Esophagus muscularis mucosa (tissue), 4 donors: ENCODE measurements at regions not wholly inside any gene's neighbourhood (a gene's known extent, or its start where the extent isn't known, plus 50 kb on each side); places are given as distances from the start of the nearest gene placed in this dataset.

ENCODE experiments used
- DNase-seq: peaks from one replicate; pipeline ENCODE4 v3.0.0-alpha.2; 2017; ENCODE audit errors: extremely low spot score
- H3K27ac ChIP-seq, 4 donors: fragments of 200-600 bp; sonication (generic); replicated peaks in 1 of 4; 1 replicate in 3 of 4; 2 replicates in 1 of 4; pipeline ENCODE4 v1.5.1; 2016 to 2019; ENCODE audit warnings: mild to moderate bottlenecking in 1 of 4
- H3K27me3 ChIP-seq, 4 donors: fragments of 200-600 bp; sonication (generic); one replicate each; pipeline versions ENCODE4 v1.5.1 to v1.6.0; 2016 to 2019
- H3K36me3 ChIP-seq, 4 donors: fragments of 200-600 bp; sonication (generic); one replicate each; pipeline ENCODE4 v1.5.1; 2016 to 2019
- H3K4me1 ChIP-seq, 4 donors: fragments of 200-600 bp; sonication (generic); one replicate each; pipeline ENCODE4 v1.5.1; 2016 to 2019
- H3K4me3 ChIP-seq, 4 donors: fragments of 200-600 bp; sonication (generic); 1 replicate in 2 of 4; 2 replicates in 2 of 4; pipeline ENCODE4 v1.5.1; 2016 to 2019; ENCODE audit warnings: mild to moderate bottlenecking in 4 of 4, moderate library complexity in 1 of 4
- H3K9me3 ChIP-seq, 4 donors: fragments of 200-600 bp; sonication (generic); 1 replicate in 3 of 4; 2 replicates in 1 of 4; pipeline ENCODE4 v1.5.1; 2016 to 2019
- EP300 ChIP-seq: sonication (generic); formaldehyde crosslinking; IDR thresholded peaks from one replicate; pipeline ENCODE4 v1.6.1; 2017; ENCODE audit warnings: antibody characterized with exemption
- POLR2A ChIP-seq: fragments of 450-650 bp; IDR thresholded peaks from one replicate; pipeline ENCODE4 v1.6.1; 2017; ENCODE audit warnings: antibody characterized with exemption, moderate library complexity, mild to moderate bottlenecking, low read depth
- POLR2AphosphoS5 ChIP-seq, 2 donors: sonication (generic); formaldehyde crosslinking; IDR thresholded peaks; one replicate each; pipeline ENCODE4 v1.6.1; 2017; ENCODE audit warnings: antibody characterized with exemption in 2 of 2
- WGBS: methylation state at CpG from one replicate; pipeline ENCODE4 v1.1.5; 2018; 5-methylcytosine and 5-hydroxymethylcytosine counted together
- intact Hi-C: fragments of 100-400 bp; cut with DNase I; formaldehyde crosslinking; loops from one replicate; pipeline ENCODE4 v1.15.1; 2023
- TF ChIP-seq, protein P1 (sequence below), 3 experiments: fragments of 200-600 bp in 2 of 3; fragments of 450-650 bp in 1 of 3; sonication (generic) in 2 of 3; IDR thresholded peaks; one replicate each; pipeline ENCODE4 v1.5.1; 2017 to 2019; ENCODE audit warnings: antibody characterized with exemption in 3 of 3, mild to moderate bottlenecking in 2 of 3, moderate library complexity in 1 of 3

- H3K4me3 ChIP-seq = no peak overlapping the region
- DNase-seq = no peak
- H3K27ac ChIP-seq = no peak overlapping the region
- intact Hi-C loops = no loop called here
- H3K4me1 ChIP-seq = no peaks in the 10 kb centered on the region
- H3K36me3 ChIP-seq = no peaks in the 10 kb centered on the region
- no peak for TF ChIP-seq POLR2AphosphoS5 (IDR thresholded peaks at IDR 0.05)
- no peak for TF ChIP-seq POLR2A
- no peak for TF ChIP-seq EP300
- TF ChIP-seq, protein P1, sequence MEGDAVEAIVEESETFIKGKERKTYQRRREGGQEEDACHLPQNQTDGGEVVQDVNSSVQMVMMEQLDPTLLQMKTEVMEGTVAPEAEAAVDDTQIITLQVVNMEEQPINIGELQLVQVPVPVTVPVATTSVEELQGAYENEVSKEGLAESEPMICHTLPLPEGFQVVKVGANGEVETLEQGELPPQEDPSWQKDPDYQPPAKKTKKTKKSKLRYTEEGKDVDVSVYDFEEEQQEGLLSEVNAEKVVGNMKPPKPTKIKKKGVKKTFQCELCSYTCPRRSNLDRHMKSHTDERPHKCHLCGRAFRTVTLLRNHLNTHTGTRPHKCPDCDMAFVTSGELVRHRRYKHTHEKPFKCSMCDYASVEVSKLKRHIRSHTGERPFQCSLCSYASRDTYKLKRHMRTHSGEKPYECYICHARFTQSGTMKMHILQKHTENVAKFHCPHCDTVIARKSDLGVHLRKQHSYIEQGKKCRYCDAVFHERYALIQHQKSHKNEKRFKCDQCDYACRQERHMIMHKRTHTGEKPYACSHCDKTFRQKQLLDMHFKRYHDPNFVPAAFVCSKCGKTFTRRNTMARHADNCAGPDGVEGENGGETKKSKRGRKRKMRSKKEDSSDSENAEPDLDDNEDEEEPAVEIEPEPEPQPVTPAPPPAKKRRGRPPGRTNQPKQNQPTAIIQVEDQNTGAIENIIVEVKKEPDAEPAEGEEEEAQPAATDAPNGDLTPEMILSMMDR (IDR thresholded peaks at IDR 0.05) = no peak
- H3K9me3 ChIP-seq = no peaks in the 10 kb centered on the region
- H3K27me3 ChIP-seq = no peaks in the 10 kb centered on the region
Measured at GRCh38 chr10:88089498-88089897, 226.1 kb downstream of the PTEN start.

GRCh38 chr10:88090568-88091214, 227.3 kb downstream of the PTEN start:
- Histone ChIP-seq H3K4me1 (peaks cover 0 to 9% (median 7%) of the 10 kb centered on the region in 4 donors), H3K4me3 (no peak overlapping the region), H3K9me3 (no peaks in the 10 kb centered on the region), H3K27ac (no peak overlapping the region), H3K27me3 (no peaks in the 10 kb centered on the region), H3K36me3 (no peaks in the 10 kb centered on the region)
- TF ChIP-seq EP300 = no peak
- TF ChIP-seq, protein P1 (IDR thresholded peaks at IDR 0.05) = no peak
- no peak for TF ChIP-seq POLR2A
- TF ChIP-seq POLR2AphosphoS5 (IDR thresholded peaks at IDR 0.05) = no peak
- intact Hi-C loops = no loop called here
- DNase-seq = no peak
- WGBS = 92% methylated on average over 7 of the region's 7 CpGs

- H3K36me3 ChIP-seq = no peaks in the 10 kb centered on the region
- no peaks in the 10 kb centered on the region for H3K27me3 ChIP-seq
- intact Hi-C loops = no loop called here
- no peaks in the 10 kb centered on the region for H3K9me3 ChIP-seq
- H3K4me1 ChIP-seq = peaks cover 0 to 12% (median 10%) of the 10 kb centered on the region in 4 donors
- no peak for TF ChIP-seq POLR2AphosphoS5 (IDR thresholded peaks at IDR 0.05)
- TF ChIP-seq, protein P1 (IDR thresholded peaks at IDR 0.05) = no peak
- no peak for TF ChIP-seq POLR2A
- TF ChIP-seq EP300 = no peak
- DNase-seq = no peak
- no peak overlapping the region for H3K27ac ChIP-seq
- WGBS = 68% methylated on average over 4 of the region's 4 CpGs
- H3K4me3 ChIP-seq = no peak overlapping the region
Measured at GRCh38 chr10:88091490-88092061, 228.2 kb downstream of the PTEN start.

- Histone ChIP-seq H3K27me3 (no peaks in the 10 kb centered on the region), H3K9me3 (no peaks in the 10 kb centered on the region), H3K27ac (no peak overlapping the region), H3K36me3 (no peaks in the 10 kb centered on the region), H3K4me1 (peaks cover 0 to 12% (median 10%) of the 10 kb centered on the region in 4 donors), H3K4me3 (no peak overlapping the region)
- intact Hi-C loops = no loop called here
- TF ChIP-seq POLR2A = no peak
- DNase-seq = no peak
- WGBS = 86% methylated on average over 4 of the region's 4 CpGs
Measured at GRCh38 chr10:88092265-88092664, 228.8 kb downstream of the PTEN start.

- peaks cover 0 to 14% (median 11%) of the 10 kb centered on the region in 4 donors for H3K4me1 ChIP-seq
- no peak overlapping the region for H3K27ac ChIP-seq
- H3K4me3 ChIP-seq = no peak overlapping the region
- no peaks in the 10 kb centered on the region for H3K36me3 ChIP-seq
- no peaks in the 10 kb centered on the region for H3K9me3 ChIP-seq
- no peaks in the 10 kb centered on the region for H3K27me3 ChIP-seq
- TF ChIP-seq, protein P1 (IDR thresholded peaks at IDR 0.05) = no peak
- TF ChIP-seq EP300 = no peak
- TF ChIP-seq POLR2AphosphoS5 (IDR thresholded peaks at IDR 0.05) = no peak
- TF ChIP-seq POLR2A = no peak
- WGBS = 74% methylated on average over 5 of the region's 5 CpGs
- no peak for DNase-seq
- intact Hi-C loops = no loop called here
Measured at GRCh38 chr10:88092973-88093372, 229.5 kb downstream of the PTEN start.
